ENCODE measurements at regions not wholly inside any gene's neighbourhood (a gene's known extent, or its start where the extent isn't known, plus 50 kb on each side); places are given as distances from the start of the nearest gene placed in this dataset.

DNA sequence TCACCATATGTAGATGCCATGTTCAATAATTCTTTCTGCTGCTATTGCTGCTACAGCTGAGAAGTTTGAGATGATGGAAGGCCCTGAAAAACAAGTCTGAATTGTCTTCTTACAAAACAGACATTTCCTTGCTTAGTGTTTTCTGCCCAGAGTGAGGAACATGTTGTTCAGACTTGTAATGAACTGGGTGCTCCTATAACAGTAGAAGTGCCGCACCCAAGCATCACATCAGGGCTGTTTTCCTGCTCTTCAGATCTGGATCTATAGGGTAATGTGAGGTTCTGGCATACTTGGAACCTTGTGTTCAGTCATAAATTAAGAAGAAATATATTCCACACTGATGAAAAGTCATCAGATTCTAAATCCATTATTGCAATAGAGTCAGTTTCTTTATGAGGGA, 171.9 kb upstream of the DIO2 start:
- in situ Hi-C loops (cut with HindIII; ENCODE audit: low sequenced_read_pairs), result no loop called here
- DNase-seq (ENCODE audit: low spot score), result no peak

DNA sequence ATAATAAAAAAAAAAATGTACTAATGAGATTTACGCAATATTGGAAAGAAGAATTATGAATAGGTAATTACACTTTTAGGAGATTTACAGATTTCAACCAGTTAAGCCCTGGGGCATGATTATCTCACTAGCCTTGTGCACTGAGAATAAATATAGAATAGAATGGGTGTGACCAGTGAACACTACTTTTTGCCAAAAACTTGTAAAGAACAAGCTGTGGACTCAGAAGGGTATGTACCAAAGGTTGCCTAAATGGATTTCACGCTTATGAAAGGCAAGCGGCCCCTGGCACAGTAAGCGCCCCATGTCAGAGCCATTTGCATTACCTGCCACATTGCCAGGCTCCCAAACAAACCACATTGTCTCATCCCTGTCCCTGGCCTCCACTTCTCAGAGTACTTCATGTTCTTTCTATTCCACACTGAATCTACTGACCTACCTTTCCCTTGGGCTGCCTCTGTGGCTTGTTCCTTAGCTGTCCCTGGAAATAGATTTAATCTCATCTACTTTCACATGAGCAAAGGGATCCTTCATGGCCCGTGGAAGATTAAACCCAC, 170.6 kb upstream of the DIO2 start:
- no peak for DNase-seq (ENCODE audit: low spot score)
- in situ Hi-C loops (cut with HindIII; ENCODE audit: low sequenced_read_pairs), result no loop called here

DNA sequence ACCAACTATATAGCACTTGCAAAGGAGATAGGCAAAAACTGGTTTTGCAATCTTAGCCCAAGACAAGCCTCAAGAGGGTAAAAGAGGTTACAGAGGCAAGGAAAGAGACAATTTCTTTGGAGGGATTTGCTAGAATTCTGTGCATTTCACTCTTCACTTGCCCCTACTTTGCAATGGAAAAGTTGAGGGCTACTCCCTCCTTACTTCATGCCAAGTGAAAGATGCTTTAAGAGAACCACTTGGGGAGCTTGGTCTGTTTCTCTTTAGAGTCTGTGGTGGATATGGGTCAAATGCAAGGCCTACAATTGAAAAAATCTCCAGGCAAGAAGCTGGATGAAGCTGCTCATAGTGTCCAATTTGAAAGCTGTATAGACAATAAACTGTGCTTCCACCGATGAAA, 167.7 kb upstream of the DIO2 start:
- in situ Hi-C loops (cut with HindIII; ENCODE audit: low sequenced_read_pairs), result no loop called here
- no peak for DNase-seq (ENCODE audit: low spot score)

DNA sequence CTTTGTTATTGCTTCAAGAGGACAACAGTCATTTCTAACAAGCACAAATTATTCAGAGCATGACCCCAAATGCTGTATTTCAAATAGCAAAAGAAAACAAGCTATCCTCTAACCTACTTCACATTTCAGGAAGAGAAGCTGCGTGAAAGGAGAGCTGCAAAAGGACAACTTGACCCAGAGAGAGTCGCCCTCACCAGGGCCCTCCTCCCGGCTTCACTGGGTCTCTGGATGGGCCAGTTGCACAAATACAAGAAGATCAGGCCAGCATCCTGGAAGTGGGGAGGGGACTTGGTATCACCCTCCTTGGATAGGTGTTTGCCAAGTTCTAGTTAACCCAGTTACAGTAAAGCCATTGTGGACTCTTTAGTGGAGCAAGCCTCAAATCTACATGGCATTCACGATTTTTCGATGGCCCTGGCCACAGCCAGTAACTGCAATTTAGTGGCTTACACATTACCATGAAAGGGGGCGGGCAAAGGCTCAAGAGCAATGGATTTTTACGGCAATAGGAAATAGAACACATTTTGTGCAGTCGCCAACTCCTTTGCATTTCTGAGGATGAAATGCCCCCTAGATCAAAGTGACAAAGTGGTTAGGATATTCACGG, 166.9 kb upstream of the DIO2 start:
- in situ Hi-C loops (cut with HindIII; ENCODE audit: low sequenced_read_pairs), result no loop called here
- DNase-seq (ENCODE audit: low spot score), result no peak

DNA sequence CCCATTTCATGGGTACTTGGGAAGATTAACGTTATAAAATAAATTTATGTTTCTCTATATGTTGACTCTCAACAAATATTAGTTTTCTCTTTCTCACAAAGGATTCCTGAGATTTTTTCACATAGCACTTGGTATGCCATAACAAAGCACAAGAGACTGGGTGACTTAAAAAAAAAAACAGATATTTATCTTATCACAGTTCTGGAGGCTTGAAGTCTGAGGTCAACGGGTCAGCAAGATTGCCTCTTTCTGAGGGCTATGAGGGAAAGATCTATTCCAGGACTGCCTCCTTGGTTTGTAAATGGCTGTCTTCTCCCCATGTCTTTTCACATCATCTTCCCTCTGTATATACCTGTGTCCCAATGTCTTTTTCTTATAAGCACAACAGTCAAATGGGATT, 153.5 kb upstream of the DIO2 start:
- no peak for DNase-seq (ENCODE audit: low spot score)
- in situ Hi-C loops (cut with HindIII; ENCODE audit: low sequenced_read_pairs), result no loop called here

DNA sequence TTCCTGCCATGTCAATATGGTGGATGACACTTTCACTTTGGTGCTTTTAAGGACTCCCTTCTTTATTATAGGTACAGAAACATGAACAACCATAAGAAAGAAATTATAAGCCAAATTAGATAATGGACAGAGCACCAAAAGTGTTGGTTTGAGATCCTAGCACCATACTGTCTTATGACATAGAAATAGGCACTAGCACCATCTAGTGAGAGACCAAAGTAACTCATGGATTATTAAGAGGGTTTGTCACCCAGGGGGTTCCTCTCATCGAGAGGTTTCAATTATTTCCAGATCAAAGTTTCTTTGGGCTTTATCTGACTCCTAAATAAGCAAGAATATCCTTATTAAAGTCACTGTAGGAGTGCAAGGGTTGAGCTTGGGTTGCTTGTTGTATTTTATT, 153.0 kb upstream of the DIO2 start:
- in situ Hi-C loops (cut with HindIII; ENCODE audit: low sequenced_read_pairs), result no loop called here
- no peak for DNase-seq (ENCODE audit: low spot score)

DNA sequence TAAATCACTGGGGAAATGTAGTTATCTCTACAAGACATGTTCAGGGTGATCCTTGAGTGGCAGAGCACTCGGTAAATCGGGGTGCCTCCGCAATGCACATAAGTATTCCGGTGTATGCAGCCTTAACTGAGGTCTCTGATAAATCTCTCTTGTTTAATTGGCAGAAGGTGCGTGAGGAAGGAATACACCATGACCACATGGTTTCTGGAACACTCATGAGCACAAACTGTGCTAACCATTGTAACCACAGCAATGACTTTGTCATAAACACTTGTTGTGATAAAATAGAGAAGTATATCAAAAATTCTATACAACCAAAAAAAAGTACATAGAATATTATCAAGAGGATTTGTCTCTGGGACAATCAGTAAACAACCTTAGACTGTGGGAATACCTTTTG, 146.8 kb upstream of the DIO2 start:
- in situ Hi-C loops (cut with HindIII; ENCODE audit: low sequenced_read_pairs), result no loop called here
- DNase-seq (ENCODE audit: low spot score), result no peak

DNA sequence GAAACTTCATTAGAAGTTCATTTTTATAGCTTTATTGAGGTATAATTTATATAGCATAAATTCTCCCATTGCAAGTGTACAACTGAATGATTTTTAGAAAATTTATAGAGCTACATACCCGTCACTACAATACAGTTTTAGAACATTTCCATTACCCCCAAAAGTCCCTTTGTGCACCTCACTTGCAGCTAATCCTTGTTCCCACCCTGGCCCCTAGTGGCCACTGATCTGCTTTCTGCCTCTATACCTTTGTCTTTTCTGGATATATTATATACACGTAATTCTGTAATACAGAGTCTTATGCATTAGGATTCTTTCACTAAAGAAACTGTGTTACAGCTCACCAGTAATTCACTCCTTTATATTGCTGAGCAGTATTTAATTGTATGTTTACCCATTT, 145.1 kb upstream of the DIO2 start:
- in situ Hi-C loops (cut with HindIII; ENCODE audit: low sequenced_read_pairs), result no loop called here
- DNase-seq (ENCODE audit: low spot score), result peak; percentile 9

DNA sequence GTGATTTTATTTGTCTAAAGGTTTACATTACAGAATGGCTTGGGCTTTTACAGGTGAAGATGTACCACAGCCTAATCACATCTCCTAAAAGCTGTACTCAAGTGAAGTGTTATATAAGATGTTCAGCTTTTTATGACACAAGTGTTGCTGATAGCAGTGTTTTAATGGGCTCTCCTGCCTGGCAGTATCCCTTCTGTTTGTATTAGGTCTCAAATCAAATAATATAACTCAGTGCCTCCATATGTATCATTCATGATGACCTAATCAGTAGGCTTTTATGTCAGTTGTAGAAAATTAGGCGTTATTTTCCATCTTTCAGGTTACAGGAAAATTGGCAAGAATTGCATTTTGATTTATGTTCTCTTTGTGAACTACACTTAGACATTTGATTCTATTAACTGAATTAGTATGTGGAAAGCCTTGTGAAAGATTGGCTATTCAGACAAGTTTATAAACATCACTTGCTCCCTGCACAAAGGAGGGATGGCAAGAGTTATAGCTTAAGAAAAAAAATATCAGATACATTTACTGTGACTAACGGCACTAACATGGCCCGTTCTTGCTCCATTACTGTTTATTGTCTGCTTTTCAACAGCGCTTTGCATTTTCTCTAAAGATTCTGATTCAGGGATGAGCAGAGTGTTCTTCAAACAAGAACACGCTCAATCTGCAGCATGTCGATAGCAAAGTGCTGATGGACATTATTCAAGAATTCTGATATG, 143.7 kb upstream of the DIO2 start:
- in situ Hi-C loops (cut with HindIII; ENCODE audit: low sequenced_read_pairs), result no loop called here

DNA sequence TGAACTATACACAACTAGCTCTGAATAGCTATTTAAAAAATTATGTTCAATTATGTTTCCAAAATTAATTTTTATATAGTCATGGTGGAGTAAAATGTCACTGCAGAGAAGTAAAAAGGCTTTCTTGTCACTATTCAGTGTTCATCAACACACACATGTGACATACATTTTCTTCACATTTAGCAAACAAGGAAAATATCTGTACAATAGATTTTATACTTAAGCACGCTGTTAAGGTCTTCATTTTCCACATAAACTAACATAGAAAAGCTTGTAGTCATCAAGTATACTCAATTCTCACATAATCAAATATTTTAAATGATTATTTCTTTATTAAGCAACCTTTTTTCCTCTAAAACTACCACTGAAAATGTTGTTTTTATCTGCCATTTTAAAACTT, 141.2 kb upstream of the DIO2 start:
- in situ Hi-C loops (cut with HindIII; ENCODE audit: low sequenced_read_pairs), result no loop called here

More for the DNA sequence above, 143.7 kb upstream of the DIO2 start:
- DNase-seq (ENCODE audit: low spot score), result no peak

DNA sequence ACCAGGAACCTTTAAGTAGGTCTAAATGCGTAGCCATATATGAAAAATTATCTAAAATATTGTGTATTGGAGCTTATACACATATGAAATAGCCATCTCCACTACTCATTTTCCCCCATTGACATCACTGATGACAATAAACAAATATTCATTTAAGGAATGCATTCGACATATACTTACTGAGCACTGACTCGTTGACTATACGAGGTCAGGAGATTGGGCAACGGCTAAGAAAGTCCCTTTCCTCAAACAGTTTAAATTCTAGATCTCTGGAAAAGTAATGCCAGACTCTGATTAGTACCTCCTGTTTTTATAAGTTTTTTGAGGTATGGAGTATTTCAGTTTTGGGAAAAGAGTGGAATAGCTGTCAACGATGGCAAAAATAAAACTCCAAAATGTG, 139.4 kb upstream of the DIO2 start:
- DNase-seq (ENCODE audit: low spot score), result no peak
- in situ Hi-C loops (cut with HindIII; ENCODE audit: low sequenced_read_pairs), result no loop called here

More for the DNA sequence above, 141.2 kb upstream of the DIO2 start:
- no peak for DNase-seq (ENCODE audit: low spot score)

DNA sequence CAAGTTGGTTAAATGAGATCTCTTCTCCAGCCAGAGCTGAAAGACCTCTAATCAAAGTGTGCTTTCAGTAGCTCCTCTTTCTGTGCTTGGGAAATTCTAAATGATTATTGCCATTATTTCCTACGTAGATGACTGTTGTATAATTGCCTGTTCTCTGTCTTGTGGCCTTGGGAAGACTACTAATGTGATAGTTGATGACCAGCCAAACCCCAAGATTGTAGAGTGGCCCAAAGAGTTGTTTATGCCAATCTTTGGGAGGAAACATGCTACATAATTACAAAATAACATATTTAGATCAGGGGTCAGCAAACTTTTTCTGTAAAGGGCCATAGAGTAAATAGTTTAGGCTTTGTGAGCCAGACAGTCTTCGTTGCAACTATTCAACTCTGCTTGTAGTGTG, 135.1 kb upstream of the DIO2 start:
- DNase-seq (ENCODE audit: low spot score), result no peak
- in situ Hi-C loops (cut with HindIII; ENCODE audit: low sequenced_read_pairs), result no loop called here

DNA sequence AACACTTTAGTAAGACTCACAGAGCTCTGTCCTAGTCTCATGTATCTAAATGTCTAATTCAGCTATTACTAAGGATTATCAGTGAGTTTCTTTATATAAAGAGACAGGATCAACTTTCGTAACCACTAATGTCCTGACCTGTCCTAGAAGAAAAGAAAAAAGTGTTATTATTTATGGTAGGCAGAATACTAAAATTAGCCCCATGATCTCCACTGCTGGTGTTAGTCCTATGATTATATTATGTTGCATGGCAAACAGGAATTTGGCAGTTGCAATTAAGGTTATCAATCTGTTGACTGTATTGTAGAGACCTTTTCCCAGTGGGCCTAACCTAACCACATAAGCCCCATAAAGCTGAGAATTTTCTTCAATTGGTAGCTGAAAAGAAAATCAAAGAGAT, 132.9 kb upstream of the DIO2 start:
- in situ Hi-C loops (cut with HindIII; ENCODE audit: low sequenced_read_pairs), result no loop called here

DNA sequence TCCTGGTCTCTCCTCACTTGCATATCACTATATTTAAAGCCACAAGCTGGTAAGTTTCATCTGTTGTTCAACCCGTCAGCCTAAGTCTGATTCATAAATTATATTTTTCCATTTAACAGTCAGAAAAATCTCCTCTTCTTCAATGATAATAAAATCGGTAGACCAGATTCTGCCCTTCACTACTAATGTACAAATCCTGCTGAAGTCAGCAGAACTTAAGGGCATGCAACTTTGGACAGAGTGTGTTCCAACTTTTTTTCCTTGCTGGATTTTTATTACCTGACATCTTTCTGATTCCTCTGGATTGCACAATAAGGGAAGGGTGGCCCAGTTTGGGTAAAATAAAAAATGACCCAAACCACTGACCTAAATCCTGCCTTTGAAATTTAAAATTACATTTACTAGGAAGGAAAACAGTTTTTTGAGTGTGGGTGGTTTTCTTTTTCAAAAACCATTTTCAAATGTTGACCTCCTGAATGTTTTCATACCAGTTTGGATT, 125.4 kb upstream of the DIO2 start:
- DNase-seq (ENCODE audit: low spot score), result no peak
- in situ Hi-C loops (cut with HindIII; ENCODE audit: low sequenced_read_pairs), result no loop called here

More for the DNA sequence above, 132.9 kb upstream of the DIO2 start:
- no peak for DNase-seq (ENCODE audit: low spot score)

DNA sequence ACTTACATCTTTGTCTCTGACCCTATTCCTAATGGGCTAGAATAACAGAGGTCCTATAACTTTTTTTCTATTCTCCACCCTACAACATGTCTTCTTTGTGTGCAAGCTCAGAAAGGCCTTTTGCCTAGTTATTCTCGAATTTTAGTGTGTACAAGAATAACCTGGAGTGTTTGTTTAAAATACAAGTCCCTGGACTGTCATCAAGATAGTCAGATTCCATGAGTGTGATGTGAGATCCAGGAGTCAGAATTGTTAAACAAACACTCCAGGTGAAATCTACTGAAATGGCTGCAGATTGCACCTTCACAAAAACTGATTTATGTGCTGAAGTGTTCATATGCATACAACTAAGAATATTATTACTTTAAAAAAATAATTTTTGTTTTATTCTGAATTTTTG, 114.4 kb upstream of the DIO2 start:
- no peak for DNase-seq (ENCODE audit: low spot score)

DNA sequence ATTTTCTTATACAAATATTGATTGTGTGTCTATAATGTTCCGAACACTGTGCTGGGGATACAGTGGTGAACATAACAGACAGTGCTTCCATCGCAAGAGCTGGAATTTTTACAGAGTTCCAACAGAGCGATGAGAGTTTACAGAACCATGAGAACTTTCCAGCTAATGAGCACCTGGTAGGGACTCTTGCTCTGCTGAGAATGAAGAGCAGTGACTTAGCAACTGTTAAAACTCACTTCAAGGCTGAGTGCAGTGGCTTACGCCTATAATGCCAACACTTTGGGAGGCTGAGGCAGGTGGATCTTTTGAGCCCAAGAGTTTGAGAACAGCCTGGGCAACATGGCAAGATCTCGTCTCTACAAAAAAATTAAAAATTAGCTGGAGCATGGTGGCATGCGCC, 113.8 kb upstream of the DIO2 start:
- DNase-seq (ENCODE audit: low spot score), result no peak
- in situ Hi-C loops (cut with HindIII; ENCODE audit: low sequenced_read_pairs), result no loop called here

More for the DNA sequence above, 114.4 kb upstream of the DIO2 start:
- in situ Hi-C loops (cut with HindIII; ENCODE audit: low sequenced_read_pairs), result no loop called here

DNA sequence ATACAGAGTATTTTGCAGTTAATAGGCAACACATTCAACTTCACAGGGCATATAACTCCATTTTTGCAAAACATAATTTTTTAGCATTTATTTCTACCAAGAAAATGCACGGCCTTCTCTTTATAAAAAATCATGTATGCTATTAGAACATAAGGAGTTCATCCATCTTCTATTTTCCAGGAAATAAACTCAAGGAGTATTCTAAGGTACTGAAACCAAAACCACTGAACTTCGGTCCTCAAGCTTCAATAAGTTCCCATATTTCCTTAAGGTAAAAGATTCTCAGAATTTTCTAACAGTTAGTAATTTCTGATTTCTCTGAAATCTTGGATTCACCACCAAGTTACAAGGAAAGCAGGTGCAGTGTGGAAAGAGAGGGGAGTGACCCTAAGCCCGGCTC, 113.3 kb upstream of the DIO2 start:
- DNase-seq (ENCODE audit: low spot score), result no peak
- in situ Hi-C loops (cut with HindIII; ENCODE audit: low sequenced_read_pairs), result no loop called here

DNA sequence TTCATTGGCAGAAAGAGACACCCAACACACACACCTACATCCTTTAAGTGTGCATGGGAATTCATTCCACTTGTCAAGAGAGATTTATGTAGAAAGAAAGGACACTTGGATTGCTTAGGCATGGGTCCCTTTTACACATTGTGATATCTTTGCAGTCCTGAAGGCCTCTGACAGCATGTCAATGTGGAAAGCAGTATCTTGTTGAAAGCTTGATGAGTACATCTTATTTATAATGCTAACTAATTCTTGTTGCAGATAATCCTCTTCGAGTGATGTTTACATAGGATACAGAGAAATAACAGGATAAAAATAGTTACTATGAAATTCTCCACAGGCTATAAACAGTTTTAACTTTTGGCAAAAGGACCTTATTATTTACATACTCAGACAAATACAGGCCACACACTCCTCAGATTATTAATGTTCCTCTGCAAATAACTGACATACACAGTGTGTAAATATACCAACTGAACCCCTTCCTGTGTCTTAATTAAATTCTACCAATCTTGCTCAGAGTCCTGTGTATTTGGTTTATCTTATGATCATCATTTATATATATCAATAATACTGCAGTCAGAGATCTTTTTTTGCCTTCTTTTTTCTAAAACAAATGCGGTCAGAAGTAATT, 111.8 kb upstream of the DIO2 start:
- in situ Hi-C loops (cut with HindIII; ENCODE audit: low sequenced_read_pairs), result no loop called here
- no peak for DNase-seq (ENCODE audit: low spot score)

DNA sequence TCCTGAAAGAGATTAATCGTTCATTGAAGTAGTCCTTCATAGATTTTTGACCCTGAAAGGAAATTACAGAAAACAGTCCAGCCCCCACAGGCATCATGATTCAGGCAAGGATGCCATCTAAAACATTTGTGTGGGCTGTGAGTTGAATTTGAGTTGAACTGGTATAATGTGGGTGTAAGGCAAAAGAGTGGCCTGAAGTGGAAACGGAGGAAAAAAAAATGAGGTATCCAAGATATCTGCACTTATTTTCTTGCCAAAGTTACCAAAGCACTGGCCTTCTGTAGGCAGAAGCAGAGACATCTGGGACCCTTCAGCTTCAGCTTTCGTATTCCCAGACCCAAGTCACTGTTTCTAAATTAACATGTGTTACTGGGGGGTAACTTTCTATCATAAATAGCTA, 105.1 kb upstream of the DIO2 start:
- in situ Hi-C loops (cut with HindIII; ENCODE audit: low sequenced_read_pairs), result no loop called here
- DNase-seq (ENCODE audit: low spot score), result no peak

DNA sequence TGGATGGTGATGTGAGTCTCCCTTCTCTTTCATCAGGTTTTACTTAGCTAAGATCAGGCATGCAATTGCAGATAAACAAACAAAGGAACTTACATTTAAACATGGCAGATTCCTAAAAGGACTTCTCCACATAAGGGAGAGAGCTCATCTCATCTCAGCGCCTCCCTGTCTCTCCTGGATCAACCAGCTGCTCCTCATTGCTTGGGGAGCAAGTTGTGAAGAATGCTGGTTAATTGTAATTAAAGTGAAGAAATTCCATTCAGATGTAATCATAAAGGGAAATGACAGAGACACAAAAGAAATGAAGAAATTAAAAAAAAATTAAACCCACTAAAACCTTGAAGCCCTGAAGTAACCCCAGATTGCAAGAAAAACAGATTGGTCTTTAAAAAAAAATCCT, 104.4 kb upstream of the DIO2 start:
- DNase-seq (ENCODE audit: low spot score), result no peak
- in situ Hi-C loops (cut with HindIII; ENCODE audit: low sequenced_read_pairs), result no loop called here
